ENCODE measurements at regions not wholly inside any gene's neighbourhood (a gene's known extent, or its start where the extent isn't known, plus 50 kb on each side); places are given as distances from the start of the nearest gene placed in this dataset.

DNA sequence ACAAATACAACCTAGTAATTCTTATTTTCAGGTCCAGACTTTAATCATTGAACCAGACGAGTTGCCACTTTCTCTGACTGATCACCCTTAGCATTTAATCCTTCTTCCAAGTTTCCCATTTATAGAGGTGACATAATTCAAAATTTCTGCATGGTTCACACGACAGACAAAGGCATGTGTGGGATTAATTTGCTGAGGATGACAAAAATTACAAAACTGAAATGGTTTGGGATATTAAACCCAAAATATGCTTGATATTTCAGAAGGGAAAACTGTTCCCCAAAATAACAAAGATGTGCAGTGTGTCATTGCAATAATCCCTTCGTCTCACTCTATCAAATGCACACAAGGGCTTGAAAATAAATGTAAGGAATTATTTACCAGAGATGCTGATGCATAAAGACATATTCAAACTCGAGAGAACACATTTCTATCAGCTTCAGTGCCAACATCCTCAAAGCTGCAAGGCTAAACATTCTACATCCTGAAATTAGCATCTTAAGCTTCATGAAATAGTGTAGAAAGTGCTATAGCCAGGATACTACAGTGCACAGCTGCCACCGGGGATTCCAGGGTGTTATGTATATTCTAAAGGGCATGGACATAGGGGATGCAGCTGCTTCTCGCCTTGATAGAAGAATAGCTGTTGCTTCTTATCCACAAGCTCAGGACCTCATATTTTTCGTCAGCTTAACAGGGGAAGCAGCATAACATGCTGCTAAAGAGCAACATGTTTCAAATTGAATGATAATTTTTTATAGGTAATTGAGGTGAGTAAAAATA, 198.7 kb upstream of the SLITRK1 start:
- no peak for DNase-seq (ENCODE audit: low read depth in 2 of 2)

DNA sequence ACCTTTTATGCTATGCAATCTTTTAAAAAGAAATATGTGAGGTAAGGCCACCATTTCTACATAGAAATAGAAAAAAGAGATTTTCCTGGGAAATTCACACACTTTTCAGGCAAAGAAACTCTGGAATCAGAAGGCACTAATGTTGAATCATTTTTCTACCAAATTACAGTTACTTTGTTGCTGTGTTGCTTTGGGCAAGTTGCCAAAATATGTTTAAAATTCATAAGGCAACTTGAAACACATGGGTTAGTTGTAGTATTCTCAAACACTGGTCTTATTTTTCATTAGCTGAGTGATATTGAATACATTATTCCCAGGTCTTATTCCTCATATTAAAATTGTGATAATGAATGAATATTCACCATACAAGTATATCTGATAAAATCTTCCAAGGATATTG, 195.0 kb upstream of the SLITRK1 start:
- no peak for DNase-seq (ENCODE audit: low read depth in 2 of 2)

DNA sequence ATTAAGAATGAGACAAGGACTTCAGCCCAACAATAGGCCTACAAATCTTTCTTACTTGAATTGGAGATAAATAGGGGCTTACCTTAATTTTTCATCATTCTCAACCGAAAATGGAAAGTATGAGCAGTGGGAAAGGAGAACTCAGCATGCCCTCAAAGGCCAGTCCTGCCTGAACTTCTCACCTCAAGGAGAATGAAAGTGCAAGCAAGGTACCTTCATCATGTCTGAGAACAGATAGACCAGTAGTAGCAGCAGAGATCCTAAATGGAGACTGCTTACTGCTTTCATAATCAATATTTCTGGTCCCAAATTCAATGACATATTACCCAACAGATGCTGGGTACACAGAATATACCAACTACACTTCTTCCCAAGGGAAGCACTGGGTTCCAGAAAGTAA, 194.0 kb upstream of the SLITRK1 start:
- DNase-seq (ENCODE audit: low read depth in 2 of 2) = no peak

DNA sequence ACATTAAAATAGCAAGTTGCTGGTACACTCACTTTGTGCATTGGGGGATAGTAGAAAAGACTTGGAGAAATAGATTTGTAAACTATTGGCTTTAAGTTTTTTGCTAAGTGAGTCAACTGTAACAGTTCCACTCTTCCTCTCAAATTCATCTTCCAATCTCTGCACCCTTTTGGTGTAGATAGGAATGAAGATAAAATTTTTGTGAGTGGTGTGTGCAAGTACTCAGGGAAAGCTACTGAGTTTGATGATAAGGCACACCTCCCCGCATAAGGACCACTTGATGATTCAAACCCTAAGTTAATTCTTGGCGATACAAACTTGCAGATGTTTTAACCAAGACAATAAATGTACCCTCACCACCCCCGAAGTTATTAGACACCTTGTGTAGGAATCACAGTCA, 168.3 kb upstream of the SLITRK1 start:
- no peak for DNase-seq (ENCODE audit: low read depth in 2 of 2)

DNA sequence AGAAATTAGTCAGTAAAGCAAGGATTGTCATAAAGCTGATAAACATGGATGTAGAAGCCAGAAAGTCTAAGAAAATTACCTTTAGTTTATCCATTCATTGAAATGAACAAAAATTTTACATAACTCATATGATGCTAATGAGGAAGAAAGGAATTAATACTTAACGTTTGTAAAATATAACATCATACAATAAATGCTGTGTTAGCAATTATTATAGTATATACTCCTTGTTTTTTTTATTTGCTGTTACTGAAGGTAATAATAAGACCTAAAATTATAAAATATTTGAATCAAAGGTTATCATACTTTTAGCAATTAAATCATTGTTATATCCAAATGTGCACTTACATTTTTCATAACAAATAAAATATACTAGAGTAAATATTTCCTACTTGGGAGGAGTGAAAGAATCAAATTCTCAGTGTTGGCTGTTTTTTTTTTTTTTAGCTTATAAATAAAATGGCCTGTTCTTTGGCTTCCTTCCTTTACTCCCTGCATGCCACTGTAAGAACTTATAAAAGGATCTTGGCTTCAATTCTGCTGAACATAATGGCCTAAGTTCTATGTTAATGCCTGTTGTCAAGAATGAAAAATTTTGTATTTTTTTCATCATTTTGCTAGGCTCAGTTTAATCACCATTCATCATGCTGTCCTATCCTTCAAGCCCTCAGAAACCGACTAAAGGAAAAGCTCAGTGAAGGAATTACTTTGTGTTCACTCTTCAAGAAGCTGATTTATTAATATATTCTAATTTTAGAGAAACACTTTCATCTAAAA, 167.4 kb upstream of the SLITRK1 start:
- DNase-seq (ENCODE audit: low read depth in 2 of 2) = no peak

DNA sequence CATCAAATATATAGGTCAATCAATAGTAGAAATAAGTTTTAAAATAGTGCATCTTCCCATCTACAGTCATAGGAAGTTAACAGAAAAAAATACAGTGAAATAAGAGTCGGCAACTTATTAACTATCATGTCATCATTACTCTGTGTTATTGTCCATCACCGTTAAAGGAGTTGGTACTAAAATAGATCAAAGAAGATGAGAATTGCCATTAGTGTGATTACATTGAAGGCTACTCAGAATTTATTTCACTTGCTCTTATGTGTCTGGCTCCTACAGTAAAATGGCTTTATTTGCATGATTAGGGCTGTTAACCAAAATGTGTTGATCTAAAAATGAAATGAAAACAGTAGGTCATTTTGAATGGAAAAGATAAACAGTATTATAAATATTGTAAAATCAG, 162.5 kb upstream of the SLITRK1 start:
- DNase-seq (ENCODE audit: low read depth in 2 of 2) = no peak

DNA sequence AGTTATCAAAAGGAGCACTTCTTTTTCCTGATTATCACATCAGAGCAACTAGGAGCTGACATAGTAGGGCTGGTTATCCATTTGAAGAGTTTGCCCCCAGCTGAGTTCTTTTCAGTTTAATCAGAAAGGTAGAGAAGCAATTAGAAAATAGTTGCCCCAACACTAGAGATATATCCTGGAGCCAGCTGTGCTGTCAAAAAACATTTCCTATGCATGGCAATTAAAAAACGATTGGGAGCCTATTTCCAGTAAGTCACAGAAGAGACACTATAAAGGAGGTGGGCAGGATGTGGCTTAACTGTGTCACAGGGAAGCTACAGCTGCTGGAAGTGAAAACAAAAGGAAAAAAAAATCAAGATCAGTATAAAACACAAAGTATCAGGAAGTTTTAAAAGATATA, 155.7 kb upstream of the SLITRK1 start:
- DNase-seq (ENCODE audit: low read depth in 2 of 2) = no peak

DNA sequence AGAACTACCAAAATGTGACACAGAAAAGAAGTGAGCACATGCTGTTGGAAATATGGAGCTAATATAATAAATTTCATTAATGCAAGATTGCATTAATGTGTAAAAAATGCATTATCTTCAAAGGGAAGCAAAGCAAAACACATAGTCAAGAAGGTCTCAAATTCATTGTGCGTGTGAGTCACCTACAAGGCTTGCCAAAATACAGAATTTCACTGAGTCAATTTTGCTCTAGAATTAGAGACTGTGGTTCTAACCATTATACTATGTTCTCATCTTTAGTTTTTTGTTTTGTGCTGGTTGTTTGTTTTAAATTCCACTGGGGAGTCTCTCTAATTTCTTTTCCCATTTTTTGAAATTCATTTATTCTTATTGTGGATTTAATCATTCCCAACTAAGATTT, 149.8 kb upstream of the SLITRK1 start:
- no peak for DNase-seq (ENCODE audit: low read depth in 2 of 2)

DNA sequence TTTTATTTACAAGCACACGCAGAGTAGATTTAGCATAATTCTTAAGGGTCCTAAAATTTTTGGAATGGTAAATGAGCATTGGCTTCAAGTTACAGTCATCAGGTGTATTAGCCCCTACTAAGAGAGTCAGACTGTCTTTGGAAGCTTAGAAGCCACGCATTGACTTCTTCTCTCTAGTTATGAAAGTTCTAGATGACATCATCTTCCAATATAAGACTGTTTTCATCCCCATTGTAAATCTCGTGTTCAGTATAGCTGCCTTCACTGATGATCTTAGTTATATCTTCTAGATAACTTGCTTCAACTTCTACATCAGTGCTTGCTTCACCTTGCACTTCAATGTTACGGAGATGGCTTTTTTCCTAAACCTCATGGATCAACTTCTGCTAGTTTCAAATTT, 148.8 kb upstream of the SLITRK1 start:
- no peak for DNase-seq (ENCODE audit: low read depth in 2 of 2)

DNA sequence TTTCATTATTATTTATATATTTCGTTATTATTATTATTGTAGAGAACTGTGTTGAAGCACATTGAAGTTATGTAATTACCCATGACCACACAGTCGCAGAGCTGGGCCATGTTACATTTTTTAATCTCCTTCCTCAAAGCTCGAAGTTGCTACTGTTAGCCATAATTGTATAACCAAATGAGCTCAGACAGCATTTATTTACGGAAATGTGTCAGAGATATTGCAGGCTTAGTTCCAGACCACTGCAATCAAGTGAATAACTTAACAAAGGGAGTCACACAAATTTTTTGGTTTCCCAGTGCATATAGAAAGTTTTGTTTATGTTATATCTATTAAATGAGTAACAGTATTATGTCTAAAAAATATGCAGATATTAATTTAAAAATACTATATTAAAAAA, 147.1 kb upstream of the SLITRK1 start:
- no peak for DNase-seq (ENCODE audit: low read depth in 2 of 2)

DNA sequence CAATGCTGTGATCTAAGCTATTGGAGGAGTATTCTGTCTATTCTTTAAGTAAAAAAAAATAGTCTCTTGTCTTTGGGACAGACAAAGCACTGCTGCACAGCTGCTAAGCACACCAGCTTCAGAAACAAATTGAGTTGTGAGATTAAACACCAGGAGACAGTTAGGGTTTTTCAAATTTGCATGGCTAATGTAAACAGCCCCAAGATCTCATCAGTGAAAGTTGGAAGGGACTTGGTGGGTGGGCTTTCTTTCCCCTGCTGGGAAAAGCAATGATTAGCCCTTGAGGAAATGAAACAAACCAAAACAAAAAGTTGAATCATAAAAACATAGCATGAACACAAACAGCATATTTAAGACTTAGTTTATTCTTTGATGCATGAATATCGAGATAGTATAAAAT, 143.6 kb upstream of the SLITRK1 start:
- no peak for DNase-seq (ENCODE audit: low read depth in 2 of 2)

DNA sequence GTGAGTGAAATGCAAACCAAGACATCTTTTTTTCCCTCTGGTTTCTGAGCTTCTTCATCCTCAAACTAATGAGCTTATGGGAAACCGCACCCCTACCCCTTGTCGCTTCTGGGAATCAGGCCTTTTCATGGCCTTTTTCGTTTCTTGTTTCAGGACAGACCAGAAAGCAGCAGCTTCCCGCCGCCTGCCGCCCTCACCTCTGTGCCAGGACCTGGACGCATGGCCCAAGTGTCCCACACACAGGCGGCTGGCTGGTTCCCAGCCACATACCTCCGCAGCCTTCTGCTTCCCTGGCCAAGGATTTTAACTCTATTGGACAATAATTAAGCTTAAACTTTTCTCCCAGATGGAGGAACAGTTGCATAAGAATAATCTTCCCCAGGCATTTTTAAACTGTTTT, 114.1 kb upstream of the SLITRK1 start:
- DNase-seq (ENCODE audit: low read depth in 2 of 2) = no peak

DNA sequence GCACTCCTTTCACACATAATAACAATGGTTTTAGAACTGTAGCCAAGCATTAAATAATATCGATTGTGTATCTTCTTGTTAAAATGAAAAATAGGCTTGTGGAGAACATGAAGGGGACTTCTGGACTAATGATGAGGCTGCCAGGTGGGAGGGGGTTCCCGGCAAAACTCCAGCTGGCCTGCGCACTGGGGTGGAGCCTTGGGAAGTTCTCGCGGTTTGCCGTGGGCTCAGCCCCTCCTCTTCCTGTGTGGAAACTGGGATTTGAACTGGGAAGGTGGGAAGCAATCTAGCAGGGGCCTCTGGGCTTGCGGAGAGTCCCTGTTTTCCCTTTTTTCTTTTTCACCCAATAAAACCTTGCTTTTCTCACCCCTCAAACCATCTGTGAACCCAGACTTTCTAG, 113.7 kb upstream of the SLITRK1 start:
- no peak for DNase-seq (ENCODE audit: low read depth in 2 of 2)

DNA sequence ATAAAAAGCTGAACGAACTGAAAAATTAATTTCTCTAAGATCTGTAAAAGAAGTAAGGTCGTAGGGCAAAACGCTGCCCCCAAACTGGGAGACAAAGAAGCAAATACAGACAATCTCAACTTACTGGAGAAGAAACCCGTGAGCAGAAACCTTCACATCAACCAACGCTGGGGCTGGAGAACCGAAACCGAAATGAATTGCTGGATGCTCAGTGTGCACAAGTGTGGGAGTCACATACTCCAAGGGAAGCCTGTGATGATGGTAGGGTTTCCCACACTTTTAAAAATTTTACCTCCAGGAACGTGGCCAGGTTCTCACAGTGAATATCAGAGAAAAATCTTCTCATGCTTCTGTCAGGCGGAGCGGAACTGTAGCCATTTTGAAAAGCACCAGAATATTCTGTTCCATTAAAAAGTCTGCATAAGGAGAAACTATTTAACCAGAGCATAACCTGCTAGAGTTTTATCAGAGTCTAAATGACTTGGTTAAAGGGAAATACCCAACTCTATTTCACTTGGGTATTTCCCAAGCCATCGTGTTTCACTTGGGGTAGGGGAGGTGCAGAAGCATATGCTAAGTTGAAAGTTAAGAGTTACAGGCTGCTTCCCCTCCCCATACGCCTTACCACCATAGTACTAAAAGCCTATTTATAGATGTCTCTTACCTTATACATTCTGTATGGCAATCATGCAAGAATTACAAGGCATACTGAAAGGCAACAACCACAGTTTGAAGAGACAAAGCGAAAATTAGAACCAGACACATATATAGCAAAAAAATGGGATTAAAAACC, 110.5 kb upstream of the SLITRK1 start:
- DNase-seq (ENCODE audit: low read depth in 2 of 2) = no peak

DNA sequence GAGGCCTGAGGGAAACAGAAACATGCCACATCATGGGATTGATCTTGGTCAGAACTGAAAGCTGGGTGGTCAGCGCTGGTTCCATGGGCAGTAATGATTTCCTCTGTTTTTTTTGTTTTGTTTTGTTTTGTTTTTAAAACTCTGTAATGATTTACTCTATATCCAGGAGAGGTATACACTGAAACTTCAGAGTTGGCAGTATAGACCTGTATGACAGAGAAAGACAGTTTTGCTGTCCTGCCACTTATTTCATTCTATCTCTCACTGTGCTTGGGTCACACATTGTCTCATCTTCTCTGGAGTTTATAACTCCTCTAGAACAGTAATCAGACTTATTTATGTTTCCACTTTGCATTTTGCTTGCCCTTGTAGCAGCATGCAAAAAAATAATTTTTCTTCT, 105.1 kb upstream of the SLITRK1 start:
- DNase-seq (ENCODE audit: low read depth in 2 of 2) = no peak

DNA sequence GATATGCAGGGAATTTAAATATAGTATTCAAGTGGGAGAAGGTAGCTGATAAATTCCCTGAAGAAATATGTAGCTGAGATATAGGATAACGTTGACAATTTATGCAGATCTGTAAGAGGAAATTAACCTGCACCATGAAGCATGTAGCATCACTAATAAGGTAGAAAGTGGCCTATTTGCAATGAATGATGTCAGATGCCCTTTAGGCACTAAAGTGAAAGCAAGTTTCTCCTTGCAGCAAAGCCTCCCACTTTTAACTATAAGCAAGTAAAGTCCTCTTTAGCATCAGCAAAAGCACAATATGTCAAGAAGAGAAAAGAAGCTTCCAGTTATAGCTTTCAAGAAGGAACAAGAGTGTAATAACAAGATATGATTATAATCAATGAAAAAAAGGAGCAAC, 102.5 kb upstream of the SLITRK1 start:
- DNase-seq (ENCODE audit: low read depth in 2 of 2) = no peak

DNA sequence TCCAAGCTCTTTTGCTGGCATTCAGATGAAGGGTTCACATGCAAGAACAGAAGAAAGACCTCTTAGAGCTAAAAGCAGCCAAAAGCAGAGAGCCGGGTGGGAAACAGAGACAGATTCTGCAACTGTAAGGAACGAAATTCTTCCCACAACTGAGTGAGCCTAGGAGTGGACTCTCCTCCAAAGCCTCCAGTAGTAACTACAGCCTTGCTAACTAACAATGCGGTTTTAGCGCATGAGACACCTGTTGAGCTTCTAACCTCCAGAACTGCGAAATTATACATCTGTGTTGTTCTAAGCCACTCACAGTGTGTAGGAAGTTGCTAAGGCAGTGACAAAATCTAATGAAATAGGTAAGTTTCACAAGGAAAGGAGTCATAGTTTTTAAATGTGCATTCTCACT, 98.1 kb upstream of the SLITRK1 start:
- no peak for DNase-seq (ENCODE audit: low read depth in 2 of 2)

DNA sequence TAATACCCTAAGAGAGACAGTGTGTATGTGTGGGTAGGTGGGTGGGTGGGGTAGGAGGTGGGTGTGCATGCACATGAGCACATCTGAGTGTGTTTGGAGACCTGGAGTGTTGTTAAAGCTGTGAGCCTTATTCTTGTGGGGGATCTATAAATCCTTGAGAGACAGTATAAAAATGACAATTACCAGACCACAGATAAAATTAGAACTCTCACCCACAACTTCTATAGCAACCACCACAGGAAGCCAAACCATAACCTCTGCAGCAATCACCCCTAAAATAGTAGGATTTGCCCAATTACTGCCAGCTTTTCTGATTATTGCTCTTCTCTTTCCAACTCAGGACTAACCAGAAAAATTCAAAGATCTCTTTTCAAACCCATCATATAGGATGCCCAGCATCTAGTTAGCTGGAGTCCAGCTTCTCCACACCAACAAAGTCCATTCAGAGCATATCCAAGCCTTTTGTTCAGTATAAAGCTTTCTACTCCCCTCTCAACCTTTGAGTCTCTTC, 93.4 kb upstream of the SLITRK1 start:
- DNase-seq (ENCODE audit: low read depth in 2 of 2) = no peak

DNA sequence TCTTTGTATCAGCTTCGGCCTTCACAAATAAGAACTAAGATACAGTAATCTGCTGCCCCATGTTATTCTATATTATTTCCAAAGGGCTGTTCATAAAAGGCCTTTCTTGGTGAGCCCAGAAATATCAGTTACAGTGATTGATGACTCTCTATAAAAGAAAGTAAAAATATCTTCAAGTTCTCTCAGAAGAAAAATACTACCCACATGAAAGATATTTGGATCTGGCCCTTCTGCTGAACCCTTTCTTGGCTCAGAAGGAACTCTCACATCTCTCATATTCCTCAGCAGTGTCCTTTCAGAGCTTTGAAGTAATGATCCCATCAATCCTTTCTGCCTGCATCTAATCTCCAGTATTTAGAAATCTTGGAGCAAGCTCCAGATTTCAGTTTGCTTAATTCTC, 76.3 kb upstream of the SLITRK1 start:
- no peak for DNase-seq (ENCODE audit: low read depth in 2 of 2)

DNA sequence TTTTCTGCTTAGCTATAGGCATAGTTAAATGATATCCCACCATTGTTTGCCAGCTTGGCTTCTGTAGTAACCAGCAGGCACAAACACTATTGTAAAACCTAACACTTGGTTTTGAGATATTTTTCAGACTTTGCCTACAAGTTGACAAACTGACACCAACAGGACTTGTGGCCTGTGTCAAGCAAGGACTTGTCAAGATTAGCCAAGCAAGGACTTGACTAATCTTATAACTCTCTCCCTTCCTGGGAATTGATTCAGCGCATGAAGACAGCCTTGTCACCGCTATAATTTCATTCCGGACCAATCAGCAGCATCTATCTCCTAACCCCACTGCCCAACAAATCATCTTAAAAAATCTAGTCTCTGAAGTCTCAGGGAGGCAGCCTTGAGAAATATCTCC, 72.7 kb upstream of the SLITRK1 start:
- DNase-seq (ENCODE audit: low read depth in 2 of 2) = no peak

DNA sequence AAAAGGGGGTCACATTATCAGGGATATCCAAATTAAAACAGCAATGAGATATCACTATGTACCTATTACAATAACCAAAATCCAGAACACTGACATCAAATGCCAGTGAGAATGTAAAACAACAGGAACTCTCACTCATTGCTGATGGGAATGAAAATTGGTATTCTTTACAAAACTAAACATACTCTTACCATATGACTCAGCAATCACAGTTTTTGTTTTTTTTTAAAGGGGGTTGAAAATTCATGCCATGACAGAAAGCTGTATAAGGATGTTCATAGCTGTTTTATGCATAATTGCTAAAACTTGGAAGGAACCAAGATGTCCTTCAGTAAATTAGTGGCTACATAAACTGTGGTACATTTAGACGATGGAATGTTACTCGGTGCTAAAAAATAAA, 71.6 kb upstream of the SLITRK1 start:
- no peak for DNase-seq (ENCODE audit: low read depth in 2 of 2)

DNA sequence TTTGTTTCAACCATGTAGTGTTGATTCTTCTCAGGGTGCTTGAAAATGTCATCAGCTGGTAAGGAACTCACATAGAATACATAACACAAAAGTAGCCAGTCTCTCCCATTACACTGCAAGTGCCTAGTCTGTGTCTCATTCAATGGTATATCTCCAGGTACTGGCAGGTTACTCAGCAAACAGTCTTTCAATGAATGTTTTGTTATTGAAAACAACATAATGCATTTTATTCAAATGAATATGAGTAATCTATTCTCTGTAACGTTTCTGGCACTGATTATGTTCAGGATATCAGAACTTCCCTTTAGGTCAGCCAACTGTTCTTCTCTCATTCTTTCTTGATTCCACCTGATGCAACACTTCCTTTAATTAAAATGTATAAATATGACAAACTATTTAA, 68.0 kb upstream of the SLITRK1 start:
- no peak for DNase-seq (ENCODE audit: low read depth in 2 of 2)

All from stimulated activated CD4-positive, alpha-beta T cell treated with anti-CD3 and anti-CD28 coated beads, Interleukin-15, amount 100 ng/mL, for 48 hours (primary cell).